Keratinocyte (primary cell): ENCODE measurements at regions not wholly inside any gene's neighbourhood (a gene's known extent, or its start where the extent isn't known, plus 50 kb on each side); places are given as distances from the start of the nearest gene placed in this dataset.

Source experiments
- DNase-seq: peaks from one replicate; pipeline ENCODE4 v3.0.0-alpha.2; 2011; ENCODE audit warnings: low read depth, missing footprints, low spot score
- FAIRE-seq: peaks from 2 replicates; lab custom pipeline; 2011; peaks lifted over from hg19 to GRCh38; lab: Jason Lieb, UNC
- H2AFZ ChIP-seq: 2 replicates; pipeline ENCODE4 v1.6.0; 2012; ENCODE audit warnings: low read length, control low read depth, inconsistent platforms; ENCODE audit not compliant: control insufficient read depth
- H3K27ac ChIP-seq: 2 replicates; pipeline ENCODE4 v1.5.1; 2011; ENCODE audit warnings: low read length; ENCODE audit not compliant: control insufficient read depth, insufficient read depth
- H3K27me3 ChIP-seq: 3 replicates; pipeline ENCODE4 v1.6.0; 2011; ENCODE audit warnings: low read length; ENCODE audit not compliant: control insufficient read depth, insufficient read depth; ENCODE audit errors: extremely low read depth
- H3K36me3 ChIP-seq, 2 experiments: 2 replicates in 1 of 2; 3 replicates in 1 of 2; pipeline ENCODE4 v1.5.1; 2011; ENCODE audit warnings: low read length in 2 of 2, mild to moderate bottlenecking in 1 of 2; ENCODE audit not compliant: control insufficient read depth in 2 of 2, insufficient read depth in 2 of 2; ENCODE audit errors: extremely low read depth in 1 of 2
- H3K4me1 ChIP-seq: 3 replicates; pipeline ENCODE4 v1.5.1; 2011; ENCODE audit warnings: low read length; ENCODE audit not compliant: control insufficient read depth, insufficient read depth; ENCODE audit errors: extremely low read depth
- H3K4me2 ChIP-seq: 3 replicates; pipeline ENCODE4 v1.6.0; 2011; ENCODE audit warnings: low read depth, low read length; ENCODE audit not compliant: control insufficient read depth, insufficient read depth; ENCODE audit errors: extremely low read depth
- H3K4me3 ChIP-seq, 3 experiments: fragments of 200-600 bp in 1 of 3; sonication (generic) in 1 of 3; 2 replicates in 2 of 3; 3 replicates in 1 of 3; pipeline ENCODE4 v1.5.1; 2011 to 2016; ENCODE audit warnings: low read length in 3 of 3, mild to moderate bottlenecking in 3 of 3, control low read depth in 2 of 3, inconsistent platforms in 1 of 3, low read depth in 1 of 3, mixed read lengths in 1 of 3, mixed run types in 1 of 3, moderate library complexity in 1 of 3; ENCODE audit not compliant: control insufficient read depth in 2 of 3, insufficient read depth in 2 of 3; ENCODE audit errors: extremely low read depth in 1 of 3
- H3K79me2 ChIP-seq: 2 replicates; pipeline ENCODE4 v1.6.0; 2012; ENCODE audit warnings: low read length; ENCODE audit not compliant: control insufficient read depth, insufficient read depth
- H3K9ac ChIP-seq: 3 replicates; pipeline ENCODE4 v1.6.0; 2011; ENCODE audit warnings: low read length; ENCODE audit not compliant: control insufficient read depth, insufficient read depth; ENCODE audit errors: extremely low read depth
- H3K9me1 ChIP-seq: 3 replicates; pipeline ENCODE4 v1.6.0; 2011; ENCODE audit warnings: low read length; ENCODE audit not compliant: control insufficient read depth, insufficient read depth; ENCODE audit errors: extremely low read depth
- H3K9me3 ChIP-seq: 2 replicates; pipeline ENCODE4 v1.5.1; 2012; ENCODE audit warnings: low read depth, low read length; ENCODE audit not compliant: control insufficient read depth
- H4K20me1 ChIP-seq: 3 replicates; pipeline ENCODE4 v1.6.0; 2011; ENCODE audit warnings: low read length; ENCODE audit not compliant: control insufficient read depth, insufficient read depth; ENCODE audit errors: extremely low read depth
- EZH2 ChIP-seq: IDR thresholded peaks from one replicate; pipeline ENCODE4 v1.6.1; 2012; ENCODE audit warnings: inconsistent platforms, mild to moderate bottlenecking, low read length, moderate library complexity
- dilution Hi-C: fragments of 300-500 bp; cut with MboI; formaldehyde crosslinking; loops from one replicate; pipeline ENCODE4 v1.7.0; 2020; ENCODE audit warnings: low sequenced_read_pairs; ENCODE audit not compliant: extremely low pct_ligation_motif_present
- TF ChIP-seq, protein P1 (sequence below), 3 experiments: IDR thresholded peaks in 1 of 3; conservative IDR thresholded peaks in 1 of 3; optimal IDR thresholded peaks in 1 of 3; 2 replicates in 2 of 3; 3 replicates in 1 of 3; pipeline versions ENCODE3 to v1.5.1; 2011; ENCODE audit warnings: low read length in 3 of 3, mild to moderate bottlenecking in 3 of 3, moderate library complexity in 2 of 3, control low read depth in 1 of 3, inconsistent platforms in 1 of 3; ENCODE audit not compliant: insufficient read depth in 2 of 3; ENCODE audit errors: extremely low read depth in 1 of 3

DNA sequence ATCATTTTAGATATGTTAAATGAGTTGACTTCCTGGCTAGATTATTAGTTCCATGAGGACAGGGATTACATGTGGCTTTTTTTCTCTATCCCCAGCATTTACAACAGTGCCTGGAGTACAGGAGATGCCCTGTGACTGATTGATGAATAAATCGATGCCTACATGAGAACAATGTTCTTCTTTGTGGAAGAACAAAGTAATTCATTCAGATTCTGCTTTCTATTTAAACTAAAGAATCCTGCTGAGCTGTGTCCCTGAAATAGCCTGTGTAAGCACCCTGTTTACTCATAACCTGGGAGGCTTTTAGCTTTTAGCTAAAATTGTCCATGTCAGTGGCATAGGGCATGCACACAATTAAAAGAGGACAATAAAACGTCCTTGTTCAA lies 125.1 kb upstream of the BTBD3 start:
- no peak overlapping the region for H3K4me3 ChIP-seq
- no peak for DNase-seq

GRCh38 chr20:11794525-11794924 lies 123.2 kb upstream of the BTBD3 start:
- Histone ChIP-seq H3K27ac (no peak overlapping the region), H2AFZ (no peak overlapping the region), H3K9me1 (no peaks in the 10 kb centered on the region), H3K79me2 (no peaks in the 10 kb centered on the region), H3K27me3 (no peaks in the 10 kb centered on the region), H3K9me3 (no peaks in the 10 kb centered on the region), H3K9ac (no peak overlapping the region), H3K4me3 (no peak overlapping the region), H3K36me3 (no peaks in the 10 kb centered on the region), H3K4me1 (peaks cover 7% of the 10 kb centered on the region), H3K4me2 (no peak overlapping the region), H4K20me1 (no peaks in the 10 kb centered on the region)
- FAIRE-seq (no peak), DNase-seq (no peak)
- TF ChIP-seq, protein P1, sequence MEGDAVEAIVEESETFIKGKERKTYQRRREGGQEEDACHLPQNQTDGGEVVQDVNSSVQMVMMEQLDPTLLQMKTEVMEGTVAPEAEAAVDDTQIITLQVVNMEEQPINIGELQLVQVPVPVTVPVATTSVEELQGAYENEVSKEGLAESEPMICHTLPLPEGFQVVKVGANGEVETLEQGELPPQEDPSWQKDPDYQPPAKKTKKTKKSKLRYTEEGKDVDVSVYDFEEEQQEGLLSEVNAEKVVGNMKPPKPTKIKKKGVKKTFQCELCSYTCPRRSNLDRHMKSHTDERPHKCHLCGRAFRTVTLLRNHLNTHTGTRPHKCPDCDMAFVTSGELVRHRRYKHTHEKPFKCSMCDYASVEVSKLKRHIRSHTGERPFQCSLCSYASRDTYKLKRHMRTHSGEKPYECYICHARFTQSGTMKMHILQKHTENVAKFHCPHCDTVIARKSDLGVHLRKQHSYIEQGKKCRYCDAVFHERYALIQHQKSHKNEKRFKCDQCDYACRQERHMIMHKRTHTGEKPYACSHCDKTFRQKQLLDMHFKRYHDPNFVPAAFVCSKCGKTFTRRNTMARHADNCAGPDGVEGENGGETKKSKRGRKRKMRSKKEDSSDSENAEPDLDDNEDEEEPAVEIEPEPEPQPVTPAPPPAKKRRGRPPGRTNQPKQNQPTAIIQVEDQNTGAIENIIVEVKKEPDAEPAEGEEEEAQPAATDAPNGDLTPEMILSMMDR (optimal IDR thresholded peaks at IDR 0.05 in 1 of 3, IDR thresholded peaks at IDR 0.05 in 1 of 3, conservative IDR thresholded peaks at IDR 0.05 in 1 of 3; ENCODE audit: extremely low read depth in 1 of 3, insufficient read depth in 2 of 3, low read length in 3 of 3): no peak
- no peak for TF ChIP-seq EZH2
- dilution Hi-C loops: no loop called here

More for the DNA sequence above, 125.1 kb upstream of the BTBD3 start:
- FAIRE-seq: no peak
- Histone ChIP-seq H3K9ac (no peak overlapping the region), H3K79me2 (no peaks in the 10 kb centered on the region), H2AFZ (no peak overlapping the region), H3K9me3 (no peaks in the 10 kb centered on the region), H3K4me2 (no peak overlapping the region), H3K9me1 (no peaks in the 10 kb centered on the region), H3K27ac (no peak overlapping the region), H4K20me1 (no peaks in the 10 kb centered on the region), H3K36me3 (no peaks in the 10 kb centered on the region), H3K4me1 (peaks cover 2% of the 10 kb centered on the region), H3K27me3 (no peaks in the 10 kb centered on the region)
- TF ChIP-seq EZH2: no peak
- TF ChIP-seq, protein P1 (optimal IDR thresholded peaks at IDR 0.05 in 1 of 3, IDR thresholded peaks at IDR 0.05 in 1 of 3, conservative IDR thresholded peaks at IDR 0.05 in 1 of 3; ENCODE audit: extremely low read depth in 1 of 3, insufficient read depth in 2 of 3, low read length in 3 of 3): no peak
- dilution Hi-C loops: no loop called here
